ENCODE measurements at regions not wholly inside any gene's neighbourhood (a gene's known extent, or its start where the extent isn't known, plus 50 kb on each side); places are given as distances from the start of the nearest gene placed in this dataset.

GRCh38 chr9:105048331-105048730 lies 120.4 kb upstream of the ABCA1 start:
- TF ChIP-seq ZNF436 (CRISPR knock-in tag; IDR thresholded peaks at IDR 0.05) (no peak), EHMT2 (IDR thresholded peaks at IDR 0.05) (no peak), CTCF (IDR thresholded peaks at IDR 0.05 in 2 of 3, conservative IDR thresholded peaks at IDR 0.05 in 1 of 3; ENCODE audit: insufficient read depth in 2 of 3, low read depth in 1 of 3, low read length in 3 of 3) (no peak), MYC (IDR thresholded peaks at IDR 0.05; ENCODE audit: low read depth, low read length) (no peak), MYC (CRISPR knock-in tag; IDR thresholded peaks at IDR 0.05; ENCODE audit: borderline replicate concordance, low read depth) (no peak), E2F5 (CRISPR knock-in tag; IDR thresholded peaks at IDR 0.05) (no peak), RUNX1 (IDR thresholded peaks at IDR 0.05; ENCODE audit: low read depth) (no peak), HBP1 (CRISPR knock-in tag; IDR thresholded peaks at IDR 0.05) (no peak), SPI1 (IDR thresholded peaks at IDR 0.05; ENCODE audit: borderline replicate concordance, low read depth, low read length) (no peak)

Data from K562 (cell line).